HG02870 (cell line): ENCODE measurements at regions not wholly inside any gene's neighbourhood (a gene's known extent, or its start where the extent isn't known, plus 50 kb on each side); places are given as distances from the start of the nearest gene placed in this dataset.

Source experiments
- ATAC-seq: cut with Tn5 transposase; IDR thresholded peaks from one replicate; pipeline ENCODE4 v1.9.1; 2021; ENCODE audit warnings: mild to moderate bottlenecking, moderate library complexity; ENCODE audit not compliant: unreplicated experiment

DNA sequence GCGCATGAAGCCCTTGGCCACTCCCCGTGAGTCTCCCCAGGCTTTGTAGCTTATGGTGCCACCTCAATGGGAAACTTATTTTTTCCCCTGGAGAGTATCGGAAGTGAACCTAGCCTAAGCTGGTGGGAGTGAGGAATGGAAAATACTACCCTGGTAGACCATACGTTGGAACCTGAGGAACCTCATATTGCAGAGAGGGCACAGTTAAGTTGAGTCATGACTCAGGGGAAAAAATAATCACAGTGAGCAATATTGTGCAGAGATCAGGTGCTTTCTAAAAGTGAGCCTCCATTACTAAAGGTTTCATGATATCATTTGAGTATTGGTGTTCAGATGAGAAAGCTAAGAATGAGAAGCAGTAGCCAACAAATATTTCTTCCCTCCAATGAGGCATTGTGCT lies 360.5 kb upstream of the NT5C1B start:
- ATAC-seq: no peak

DNA sequence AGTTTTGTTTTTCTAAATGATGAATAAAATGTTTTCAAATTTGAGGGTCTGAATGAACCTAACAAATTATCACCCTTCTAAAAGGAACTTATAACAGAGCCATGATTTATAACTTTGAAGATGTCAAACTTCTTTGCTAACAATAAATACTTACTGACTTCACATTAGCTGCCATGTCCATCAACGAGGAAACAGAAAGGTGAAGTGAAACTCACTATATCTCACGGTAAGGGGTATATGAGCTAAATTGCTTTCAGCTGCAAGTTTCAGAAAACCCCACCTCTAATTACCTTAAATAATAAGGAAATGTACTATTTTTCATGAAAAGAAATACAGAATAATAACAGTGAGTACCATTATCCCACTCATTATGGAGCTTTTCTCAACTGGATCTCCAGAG lies 350.8 kb upstream of the NT5C1B start:
- peak; percentile 80 for ATAC-seq

DNA sequence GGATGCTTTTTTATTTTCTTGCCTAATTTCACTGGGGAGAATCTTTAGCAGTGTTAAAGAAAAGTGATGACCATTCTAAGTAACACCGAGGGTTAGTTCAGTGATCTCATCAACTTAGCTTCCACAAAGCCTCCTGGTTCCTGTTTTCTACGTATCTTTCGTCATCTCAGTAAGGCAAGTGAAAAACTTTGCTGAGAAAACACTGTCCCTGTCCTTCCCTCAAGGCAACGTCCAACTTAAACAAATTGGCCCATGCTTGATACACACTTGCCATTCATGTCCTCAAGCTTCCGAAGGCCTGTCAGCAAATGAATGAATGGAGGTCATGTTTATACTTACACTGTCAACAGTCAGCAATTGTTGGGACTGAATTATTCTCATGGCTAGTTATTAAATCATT lies 350.4 kb upstream of the NT5C1B start:
- ATAC-seq: peak; percentile 74

DNA sequence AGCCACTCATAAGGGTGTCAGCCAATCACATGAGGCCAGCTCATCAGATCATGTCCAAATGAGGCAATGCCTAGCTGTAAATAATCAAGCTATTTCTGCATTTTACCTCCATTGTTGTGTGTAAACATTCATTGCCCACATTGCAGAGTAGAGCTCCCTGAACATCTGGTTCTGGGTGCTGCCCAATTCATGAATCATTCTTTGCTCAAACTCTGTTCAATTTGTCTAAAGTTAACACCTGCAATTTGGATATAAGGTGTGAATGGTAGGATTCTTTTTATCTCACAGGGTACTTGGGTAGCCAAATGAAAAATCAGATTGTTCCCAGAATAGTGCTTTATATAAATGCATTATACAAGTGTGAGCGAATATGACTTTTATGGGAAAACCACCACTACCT lies 345.5 kb upstream of the NT5C1B start:
- ATAC-seq: no peak

DNA sequence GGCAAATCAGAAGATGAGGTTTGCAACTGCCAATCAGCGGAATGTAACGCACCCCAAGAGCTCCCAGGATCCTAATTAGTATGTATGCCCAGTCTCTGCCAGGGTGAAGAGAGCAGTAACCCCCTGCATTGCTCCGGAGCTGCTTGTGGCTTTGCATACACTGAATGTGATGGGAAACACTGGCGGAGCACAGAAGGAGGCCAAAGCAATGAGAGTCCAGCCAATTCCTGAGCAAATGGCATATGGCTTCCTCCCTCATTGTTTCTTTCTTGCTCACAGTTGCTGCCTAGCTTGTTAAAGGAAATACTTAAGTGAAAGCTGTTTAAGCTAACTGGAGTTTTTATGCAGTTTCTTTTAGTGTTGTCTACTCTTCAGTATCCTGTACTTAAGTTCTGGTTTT lies 343.5 kb upstream of the NT5C1B start:
- ATAC-seq: no peak

DNA sequence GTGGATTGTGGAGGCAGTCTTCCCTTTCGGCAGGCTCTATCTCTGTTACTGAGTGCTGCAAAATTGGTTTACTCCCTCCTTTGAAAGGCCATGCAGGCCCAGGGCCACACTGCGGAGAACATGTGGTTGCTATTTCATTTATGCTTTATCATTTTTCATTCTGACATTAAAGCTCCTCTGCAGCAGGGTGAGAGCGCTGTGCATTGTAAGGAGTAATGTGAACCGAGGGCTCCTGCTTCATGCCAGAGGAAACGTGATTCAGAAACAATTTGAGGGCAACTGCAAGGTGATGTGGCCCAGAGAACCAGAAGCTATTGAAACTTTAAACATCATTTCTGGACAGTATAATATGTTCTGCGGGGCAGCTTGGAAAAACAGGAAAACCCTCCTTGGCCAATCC lies 341.6 kb upstream of the NT5C1B start:
- no peak for ATAC-seq

DNA sequence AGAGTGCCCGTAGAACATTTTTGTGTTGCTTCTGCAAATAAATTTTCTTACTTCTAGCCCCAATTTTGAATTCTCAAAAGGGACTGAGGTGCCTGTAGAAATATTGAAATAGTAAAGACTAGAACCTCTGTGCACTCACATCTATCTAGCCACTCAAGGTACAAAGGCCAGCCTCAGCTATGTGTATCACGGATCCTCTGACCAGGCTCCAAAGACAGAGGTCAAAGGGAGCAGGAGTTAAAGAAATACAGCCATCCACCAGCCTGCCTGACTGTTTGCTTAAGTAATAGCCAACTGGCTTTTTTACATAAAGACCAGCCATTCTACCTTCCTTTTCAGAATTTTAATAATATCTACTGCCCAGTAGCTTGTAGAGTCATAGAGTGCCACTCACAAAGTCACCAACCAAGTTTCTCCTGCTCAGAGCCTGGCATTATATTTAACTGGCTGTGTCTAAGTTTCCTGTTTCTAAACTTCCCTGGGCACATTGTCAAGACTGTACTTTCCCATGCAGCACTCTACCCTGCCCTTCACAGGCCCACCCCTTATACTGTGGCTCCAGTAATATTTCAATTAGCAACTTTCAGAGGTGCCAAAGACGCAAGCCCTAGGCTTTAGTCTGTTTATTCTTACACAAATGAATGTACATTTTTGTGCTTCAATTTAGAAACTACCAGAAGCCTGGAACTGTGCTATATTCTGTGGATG lies 338.3 kb upstream of the NT5C1B start:
- ATAC-seq: no peak

DNA sequence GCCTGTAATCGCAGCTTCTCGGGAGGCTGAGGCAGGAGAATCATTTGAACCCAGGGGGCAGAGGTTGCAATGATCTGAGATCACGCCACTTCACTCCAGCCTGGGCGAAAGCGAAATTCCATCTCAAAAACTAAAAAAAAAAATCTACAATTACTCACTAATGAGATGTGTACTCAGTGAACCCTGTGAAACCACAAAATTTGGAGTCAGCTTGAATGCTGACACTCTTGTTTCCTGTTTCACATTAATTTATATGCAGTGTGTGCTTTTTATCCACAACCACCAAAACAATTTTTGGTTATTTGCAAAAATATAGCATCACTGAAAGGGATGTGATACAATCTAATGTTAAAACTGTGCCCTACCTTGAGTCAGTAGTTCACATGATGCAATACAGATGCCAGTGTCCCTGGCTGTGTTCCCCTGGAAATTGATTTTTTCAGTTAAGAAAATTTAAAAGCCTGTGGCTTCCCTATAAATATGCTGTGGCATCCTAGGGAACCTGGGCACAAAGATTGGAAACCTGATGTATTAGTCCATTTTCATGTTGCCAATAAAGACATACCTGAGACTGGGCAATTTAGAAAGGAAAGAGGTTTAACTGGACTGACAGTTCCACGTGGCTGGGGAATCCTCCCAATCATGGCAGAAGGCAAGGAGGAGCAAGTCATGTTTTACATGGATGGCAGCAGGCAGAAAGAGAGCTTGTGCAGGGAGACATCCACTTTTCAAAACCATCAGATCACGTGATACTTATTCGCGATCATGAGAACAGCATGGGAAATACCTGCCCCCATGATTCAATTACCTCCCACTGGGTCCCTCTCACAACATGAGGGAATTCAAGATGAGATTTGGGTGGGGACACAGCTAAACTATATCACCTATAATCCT lies 337.5 kb upstream of the NT5C1B start:
- no peak for ATAC-seq

DNA sequence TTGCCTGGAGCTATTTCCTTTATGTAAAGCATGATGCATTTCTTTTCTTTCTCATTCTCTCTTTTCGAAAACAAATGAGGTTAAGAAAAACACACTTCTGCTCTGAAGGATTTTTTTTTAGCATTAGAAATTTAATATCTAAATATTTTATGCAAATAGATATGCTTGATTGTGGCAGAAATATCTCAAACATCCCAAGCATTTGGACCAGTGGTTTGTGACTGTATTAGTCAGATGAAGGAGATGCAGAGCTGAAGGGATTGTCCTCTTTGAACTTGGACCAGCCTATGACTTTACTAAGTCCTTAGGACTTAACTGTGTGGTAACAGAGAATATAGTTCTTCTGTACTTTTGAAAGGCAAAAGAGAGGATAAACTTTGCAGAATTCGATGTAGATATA lies 335.9 kb upstream of the NT5C1B start:
- ATAC-seq: no peak

DNA sequence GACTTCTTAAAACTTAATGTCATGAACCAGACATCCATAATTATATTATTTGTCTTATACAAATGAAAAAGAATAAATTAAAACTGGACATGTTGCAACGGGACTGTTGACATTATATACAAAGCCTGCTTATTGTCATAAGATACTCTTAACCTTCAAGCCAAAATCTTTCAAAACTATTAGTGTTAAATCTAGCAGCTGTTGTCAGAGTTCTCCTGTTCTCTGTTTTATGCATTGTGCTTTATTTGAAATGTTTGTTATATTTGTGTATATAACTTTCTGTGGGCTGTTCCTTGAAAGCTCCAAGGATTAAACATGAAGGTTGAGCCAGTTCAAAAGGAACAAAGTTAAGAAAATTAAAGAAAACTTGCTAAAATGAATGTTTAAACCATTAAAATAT lies 335.5 kb upstream of the NT5C1B start:
- no peak for ATAC-seq

DNA sequence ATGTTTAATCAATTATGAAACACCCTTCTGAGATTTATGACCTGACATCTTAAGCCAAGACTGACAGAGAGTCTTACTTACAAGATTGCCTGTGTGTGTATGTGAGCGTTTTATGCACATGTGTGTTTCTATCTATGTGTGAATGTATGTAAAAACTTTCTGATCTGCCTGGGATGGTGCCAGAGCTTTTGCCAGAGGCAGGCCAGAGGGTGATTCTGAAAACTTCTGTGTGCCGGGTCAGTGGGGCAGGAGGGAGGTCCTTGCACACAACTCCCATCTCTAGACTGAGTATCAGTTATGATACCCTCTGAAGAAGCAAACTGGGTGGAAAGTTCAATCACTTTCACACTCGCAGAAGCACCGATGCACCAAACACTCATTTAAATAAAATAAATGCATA lies 335.0 kb upstream of the NT5C1B start:
- no peak for ATAC-seq

DNA sequence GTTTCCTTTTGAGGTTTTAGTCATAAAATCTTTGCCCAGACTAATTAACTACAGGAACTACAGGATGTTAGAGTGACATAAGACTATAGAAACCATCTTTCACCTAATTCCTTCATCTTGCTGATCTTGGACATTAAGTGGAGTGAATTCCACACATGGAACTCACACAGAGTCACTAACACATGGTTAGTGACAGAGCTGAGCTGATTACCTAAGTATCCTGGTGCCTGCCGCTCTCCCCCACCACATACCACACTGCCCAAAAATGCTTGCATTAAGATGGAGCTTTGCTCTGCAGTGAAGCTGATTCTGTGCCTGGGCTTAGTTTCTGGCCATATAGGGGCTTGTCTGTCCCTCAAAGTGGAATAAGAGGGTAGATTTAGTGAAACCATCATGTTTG lies 332.9 kb upstream of the NT5C1B start:
- no peak for ATAC-seq

DNA sequence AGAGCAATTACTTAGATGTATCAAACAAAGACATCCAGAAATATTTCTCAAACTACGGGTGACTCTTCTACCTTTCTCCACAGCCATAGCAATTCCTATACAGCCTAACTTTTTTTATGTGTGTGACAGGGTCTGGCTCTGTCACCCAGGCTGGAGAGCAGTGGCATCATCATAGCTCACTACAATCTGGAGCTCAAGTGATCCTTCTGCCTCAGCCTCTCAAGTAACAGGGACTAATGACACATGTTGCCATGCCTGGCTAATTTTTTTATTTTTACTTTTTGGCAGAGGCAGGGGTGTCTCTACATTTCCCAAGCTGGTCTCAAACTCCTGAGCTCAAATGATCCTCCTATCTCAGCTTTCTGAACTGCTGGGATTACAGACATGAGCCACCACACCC lies 328.9 kb upstream of the NT5C1B start:
- ATAC-seq: no peak

DNA sequence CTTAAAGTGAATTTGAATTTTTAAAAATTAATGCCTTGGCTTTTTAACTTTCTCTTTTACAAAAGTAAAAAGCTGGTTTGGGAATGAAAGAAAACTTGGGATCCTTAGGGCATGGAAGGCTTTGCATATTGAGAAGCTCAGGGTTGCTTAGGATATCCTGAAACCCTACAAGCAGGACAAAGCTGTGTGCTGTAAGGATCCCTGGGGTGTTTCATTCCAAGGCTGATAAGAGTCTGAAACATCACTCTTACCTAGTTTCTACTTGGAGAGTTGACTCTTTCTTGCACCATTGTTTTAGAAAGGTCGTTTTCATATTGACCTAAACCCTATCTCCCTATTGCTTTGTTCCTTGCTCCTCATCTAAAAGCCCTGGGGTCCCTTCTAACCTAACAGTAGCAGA lies 325.9 kb upstream of the NT5C1B start:
- ATAC-seq: no peak

DNA sequence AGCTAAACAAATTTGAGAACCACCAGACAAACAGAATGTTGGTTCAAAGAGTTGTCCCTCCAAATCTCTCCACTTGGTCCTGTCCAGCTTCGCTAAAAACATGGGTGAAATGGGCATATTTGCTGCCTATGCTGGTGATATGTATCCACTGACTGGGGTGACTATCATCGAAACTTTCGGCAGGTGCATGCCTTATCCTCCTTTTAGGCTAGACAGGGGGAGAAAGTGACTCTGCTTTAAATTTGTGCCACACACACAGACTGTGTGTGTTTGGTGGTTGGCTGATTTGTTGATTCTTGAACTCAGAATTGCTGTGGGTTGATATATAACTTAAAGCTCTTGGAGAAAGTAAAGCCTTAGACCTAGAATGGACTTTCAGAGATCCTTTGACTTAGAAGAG lies 324.1 kb upstream of the NT5C1B start:
- ATAC-seq: no peak

DNA sequence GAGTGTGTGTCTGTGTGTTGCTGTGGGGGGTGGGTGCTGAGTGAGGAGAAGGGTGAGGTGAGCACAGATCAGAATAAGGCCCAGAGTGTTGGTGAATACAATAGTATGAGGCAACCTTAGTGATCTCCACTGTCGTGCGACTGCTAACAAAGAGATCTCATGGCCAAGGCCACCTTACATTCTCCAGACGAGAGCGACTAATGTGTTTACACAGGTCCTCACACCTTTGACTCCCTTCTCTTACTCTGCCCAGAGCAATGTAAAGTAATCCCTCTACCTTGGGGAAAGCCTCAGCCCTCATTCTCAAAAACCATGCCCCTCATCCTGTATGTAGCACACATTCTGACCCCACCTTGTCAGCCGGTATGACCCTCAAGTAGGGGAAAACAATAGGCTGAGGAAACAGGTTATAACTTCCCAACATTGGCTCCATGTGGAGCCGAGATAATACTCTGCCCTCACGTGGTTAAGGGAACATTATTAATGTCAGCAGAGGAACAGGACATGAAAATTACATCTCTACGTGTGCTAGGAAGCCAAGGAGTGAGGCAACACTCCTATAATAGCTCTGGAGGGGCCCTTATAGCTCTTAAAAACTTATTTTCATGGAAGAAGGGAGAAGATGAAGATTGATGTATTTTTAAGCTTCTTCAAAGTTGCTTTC lies 323.0 kb upstream of the NT5C1B start:
- no peak for ATAC-seq

DNA sequence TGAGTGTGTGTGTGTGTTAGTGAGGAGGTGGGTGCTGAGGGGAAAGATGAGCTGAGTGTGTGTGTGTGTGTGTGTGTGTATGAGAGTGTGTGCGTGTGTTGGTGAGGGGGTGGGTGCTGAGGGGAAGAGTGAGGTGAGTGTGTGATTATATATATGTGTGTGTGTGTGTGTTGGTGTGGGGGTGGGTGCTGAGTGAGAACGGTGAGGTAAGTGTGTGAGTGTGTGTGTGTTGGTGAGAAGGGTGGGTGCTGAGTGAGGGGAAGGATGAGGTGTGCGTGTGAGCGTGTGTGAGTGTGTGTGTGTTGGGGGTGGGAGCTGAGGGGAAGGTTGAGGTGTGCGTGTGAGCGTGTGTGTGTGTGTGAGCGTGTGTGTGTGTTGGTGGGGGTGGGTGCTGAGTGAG lies 322.0 kb upstream of the NT5C1B start:
- ATAC-seq: no peak

DNA sequence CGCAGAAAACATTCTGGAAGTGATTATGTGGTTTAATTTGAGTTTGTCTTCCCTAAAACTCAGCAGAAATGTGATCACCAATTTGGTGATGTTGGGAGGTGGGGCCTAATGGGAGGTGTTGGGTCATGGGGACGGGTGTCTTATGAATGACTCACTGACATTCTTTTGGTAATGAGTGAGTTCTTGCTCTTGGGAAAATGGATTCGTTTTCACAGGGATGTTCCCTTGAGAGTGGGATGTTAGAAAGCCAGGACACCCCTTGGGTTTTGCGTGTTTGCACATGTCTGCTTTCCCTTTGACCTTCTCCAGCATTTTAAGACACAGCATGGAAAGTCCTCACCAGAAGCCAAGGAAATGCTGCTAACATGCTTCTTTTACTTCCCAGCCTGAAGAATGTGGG lies 321.5 kb upstream of the NT5C1B start:
- no peak for ATAC-seq

DNA sequence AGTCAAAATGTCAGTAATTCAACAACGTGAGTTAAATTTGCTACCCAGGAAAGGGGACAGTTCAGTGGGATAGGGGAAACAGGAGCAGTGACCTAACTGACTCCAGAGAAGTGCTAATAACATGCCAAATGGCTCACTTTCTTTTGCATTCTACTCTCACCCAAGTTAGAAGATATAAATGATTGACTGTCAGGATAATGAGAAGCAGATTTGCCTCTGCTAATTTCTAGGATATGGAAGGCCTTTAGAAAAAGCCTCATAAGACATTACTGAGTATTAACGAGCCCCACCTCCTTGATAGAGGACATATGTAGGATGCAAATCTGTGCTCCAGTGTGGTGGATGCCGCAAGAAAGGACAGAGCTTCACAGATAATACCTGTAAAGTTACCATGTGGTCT lies 318.6 kb upstream of the NT5C1B start:
- ATAC-seq: no peak

DNA sequence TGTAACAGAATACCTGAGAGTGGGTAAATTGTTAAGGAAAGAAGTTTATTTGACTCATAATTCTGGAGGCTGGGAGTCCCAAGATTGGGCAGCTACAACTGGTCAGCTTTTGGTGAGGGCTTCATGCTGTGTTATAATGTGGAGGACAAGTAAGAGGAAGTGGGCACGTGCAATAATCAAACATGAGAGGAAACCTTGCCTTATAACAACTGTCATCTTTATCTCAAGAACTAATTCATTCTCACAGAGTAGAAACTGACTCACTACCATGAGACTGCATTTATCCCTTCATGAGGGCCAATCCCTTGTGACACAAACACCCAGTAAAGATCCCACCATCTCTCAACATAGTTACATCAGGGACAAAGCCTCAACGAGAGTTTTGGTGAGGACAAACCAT lies 318.1 kb upstream of the NT5C1B start:
- ATAC-seq: no peak

DNA sequence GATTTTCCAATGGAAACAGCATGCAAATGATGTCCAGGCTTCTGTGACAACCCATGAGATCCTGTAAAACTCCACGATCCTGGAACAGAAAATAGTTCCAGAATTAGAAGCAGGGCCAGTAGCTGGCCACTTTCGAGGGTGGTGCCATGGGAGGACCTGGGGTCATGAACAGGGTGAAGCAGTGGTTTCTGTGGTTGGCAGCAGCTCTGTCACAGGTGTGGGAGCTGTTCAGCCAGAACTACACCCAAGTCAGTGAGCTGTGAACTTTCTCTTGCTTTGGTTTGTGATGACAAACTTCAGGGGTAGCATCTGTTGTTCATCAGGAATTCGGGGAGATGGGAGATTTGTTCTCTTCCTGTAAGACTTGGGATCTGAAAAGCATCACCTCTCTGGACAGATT lies 314.4 kb upstream of the NT5C1B start:
- ATAC-seq: peak; percentile 96

DNA sequence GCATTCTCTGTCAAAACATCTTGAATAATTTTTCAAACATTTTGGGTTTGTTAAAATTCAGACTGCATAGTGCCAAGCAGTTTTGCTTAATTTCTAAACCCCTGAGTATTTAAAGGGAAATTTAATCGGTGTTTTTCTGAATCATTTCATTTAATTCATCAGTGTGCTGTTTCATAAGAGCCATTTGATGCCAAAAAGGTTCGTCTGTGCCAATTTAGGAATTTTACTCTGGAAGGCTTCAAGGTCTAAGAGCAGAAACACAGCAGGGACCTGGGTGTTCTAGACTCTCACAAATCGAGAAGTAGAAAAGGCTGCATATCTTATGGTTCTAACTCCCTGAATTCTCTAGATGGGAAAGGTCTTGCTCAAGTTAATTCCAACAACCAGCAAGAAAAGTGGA lies 311.9 kb upstream of the NT5C1B start:
- no peak for ATAC-seq
